K562 (cell line): ENCODE measurements at regions not wholly inside any gene's neighbourhood (a gene's known extent, or its start where the extent isn't known, plus 50 kb on each side); places are given as distances from the start of the nearest gene placed in this dataset.

Experiments
- CXXC5 ChIP-seq: fragments of 250-450 bp; sonication (Bioruptor Pico); IDR thresholded peaks from 2 replicates; pipeline ENCODE4 v1.8.0; 2022; ENCODE audit warnings: inconsistent platforms, mild to moderate bottlenecking, moderate library complexity
- DDX20 ChIP-seq: fragments of 450-650 bp; IDR thresholded peaks from 2 replicates; pipeline ENCODE4 v1.6.1; 2016; ENCODE audit warnings: missing genetic modification characterization, low read depth, mild to moderate bottlenecking, missing compliant biosample characterization, moderate library complexity
- DMBX1 ChIP-seq: fragments of 250-450 bp; sonication (Bioruptor Pico); IDR thresholded peaks from 2 replicates; pipeline ENCODE4 v1.8.0; 2022; ENCODE audit warnings: inconsistent platforms, mild to moderate bottlenecking, moderate library complexity, borderline replicate concordance
- HDAC8 ChIP-seq: fragments of 450-650 bp; IDR thresholded peaks from 2 replicates; pipeline ENCODE4 v1.6.1; 2016; ENCODE audit warnings: mild to moderate bottlenecking, missing genetic modification characterization, moderate library complexity, missing compliant biosample characterization
- MAFG ChIP-seq: fragments of 450-650 bp; conservative IDR thresholded peaks from 2 replicates; pipeline ENCODE4 v1.6.1; 2016; ENCODE audit warnings: missing genetic modification characterization, missing compliant biosample characterization
- NFE2L1 ChIP-seq: fragments of 450-650 bp; IDR thresholded peaks from 2 replicates; pipeline ENCODE4 v1.6.1; 2016; ENCODE audit warnings: missing genetic modification characterization, low read depth, mild to moderate bottlenecking, missing compliant biosample characterization, moderate library complexity, borderline replicate concordance
- TAF7 ChIP-seq: fragments of 450-650 bp; IDR thresholded peaks from 2 replicates; pipeline ENCODE4 v1.6.1; 2016; ENCODE audit warnings: missing genetic modification characterization, missing compliant biosample characterization
- TEAD2 ChIP-seq: fragments of 450-650 bp; IDR thresholded peaks from 2 replicates; pipeline ENCODE4 v1.6.1; 2016; ENCODE audit warnings: missing genetic modification characterization, control low read depth, missing compliant biosample characterization
- ZNF354B ChIP-seq: fragments of 250-450 bp; sonication (Bioruptor Pico); IDR thresholded peaks from 2 replicates; pipeline ENCODE4 v1.4.0; 2020
- ZNF561 ChIP-seq: fragments of 450-650 bp; formaldehyde crosslinking; conservative IDR thresholded peaks from 2 replicates; pipeline ENCODE4 v1.4.0; 2020; ENCODE audit warnings: mild to moderate bottlenecking, moderate library complexity
- ZNF584 ChIP-seq: fragments of 200-800 bp; sonication (Bioruptor generic); IDR thresholded peaks from 2 replicates; pipeline ENCODE4 v1.6.1; 2016; ENCODE audit warnings: low read depth, mild to moderate bottlenecking, missing genetic modification characterization, missing compliant biosample characterization
- ZNF79 ChIP-seq: fragments of 250-450 bp; sonication (Bioruptor Pico); IDR thresholded peaks from 2 replicates; pipeline ENCODE4 v1.4.0; 2020; ENCODE audit warnings: low read depth, mild to moderate bottlenecking, moderate library complexity
- TF ChIP-seq, protein P1 (sequence below), 2 experiments: fragments of 200-800 bp in 1 of 2; sonication (Bioruptor generic) in 1 of 2; sonication (generic) in 1 of 2; formaldehyde crosslinking in 1 of 2; IDR thresholded peaks in 1 of 2; conservative IDR thresholded peaks in 1 of 2; 2 replicates each; pipeline versions ENCODE4 v1.5.0 to v1.6.1; 2016 to 2020; ENCODE audit warnings: missing compliant biosample characterization in 1 of 2, missing genetic modification characterization in 1 of 2, missing genetic modification reagents in 1 of 2
- TF ChIP-seq, protein P2 (sequence below): fragments of 250-450 bp; sonication (Bioruptor Pico); IDR thresholded peaks from 2 replicates; pipeline ENCODE4 v1.8.0; 2022; ENCODE audit warnings: moderate library complexity, mild to moderate bottlenecking, inconsistent platforms
- TF ChIP-seq, protein P3 (sequence below): fragments of 450-650 bp; conservative IDR thresholded peaks from 2 replicates; pipeline ENCODE4 v1.6.1; 2016; ENCODE audit warnings: missing genetic modification characterization, low read depth, mild to moderate bottlenecking, missing compliant biosample characterization, moderate library complexity
- TF ChIP-seq, protein P4 (sequence below), 3 experiments: fragments of 200-800 bp in 1 of 3; sonication (Bioruptor generic) in 1 of 3; sonication (generic) in 1 of 3; formaldehyde crosslinking in 1 of 3; IDR thresholded peaks; 2 replicates each; pipeline versions ENCODE4 v1.6.1 to v1.8.0; 2016 to 2022; ENCODE audit warnings: mild to moderate bottlenecking in 2 of 3, missing compliant biosample characterization in 2 of 3, missing genetic modification characterization in 2 of 3, missing genetic modification reagents in 1 of 3
- TF ChIP-seq, protein P5 (sequence below): sonication (generic); formaldehyde crosslinking; IDR thresholded peaks from 2 replicates; pipeline ENCODE4 v1.8.0; 2022; ENCODE audit warnings: mild to moderate bottlenecking, missing genetic modification reagents
- TF ChIP-seq, protein P6 (sequence below): fragments of 450-650 bp; formaldehyde crosslinking; IDR thresholded peaks from 2 replicates; pipeline ENCODE4 v1.4.0; 2020; ENCODE audit warnings: mild to moderate bottlenecking, moderate library complexity

DNA sequence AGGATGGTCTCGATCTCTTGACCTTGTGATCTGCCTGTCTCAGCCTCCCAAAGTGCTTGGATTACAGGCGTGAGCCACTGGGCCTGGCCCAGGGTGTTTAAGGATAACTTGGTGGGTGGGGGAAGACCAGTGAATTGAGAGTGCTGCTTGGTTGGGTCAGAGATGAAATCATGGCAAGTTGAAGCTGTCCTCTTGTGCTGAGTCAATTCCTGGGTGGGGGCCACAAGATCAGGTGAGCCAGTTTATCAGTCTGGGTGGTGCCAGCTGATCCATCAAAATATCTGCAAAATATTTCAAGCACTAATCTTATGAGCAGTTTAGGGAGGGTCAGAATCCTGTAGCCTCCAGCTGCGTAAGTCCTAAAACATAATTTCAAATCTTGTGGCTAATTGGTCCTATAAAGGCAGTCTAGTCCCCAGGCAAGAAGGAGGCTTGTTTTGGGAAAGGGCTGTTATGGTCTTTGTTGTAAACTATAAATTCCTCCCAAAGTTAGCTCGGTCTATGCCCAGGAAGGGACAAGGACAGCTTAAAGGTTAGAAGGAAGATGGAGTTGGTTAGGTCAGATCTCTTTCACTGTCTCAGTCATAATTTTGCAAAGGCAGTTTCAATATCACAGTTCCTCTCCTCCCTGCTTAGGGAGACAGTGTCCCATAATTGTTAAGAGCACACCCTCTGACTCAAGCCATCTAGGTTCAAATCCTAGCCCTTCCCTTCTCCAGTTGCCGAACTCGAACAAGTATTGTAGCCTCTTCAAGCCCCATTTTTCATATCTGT, 66.8 kb upstream of the BACH1 start (continued):
- TF ChIP-seq, protein P1, sequence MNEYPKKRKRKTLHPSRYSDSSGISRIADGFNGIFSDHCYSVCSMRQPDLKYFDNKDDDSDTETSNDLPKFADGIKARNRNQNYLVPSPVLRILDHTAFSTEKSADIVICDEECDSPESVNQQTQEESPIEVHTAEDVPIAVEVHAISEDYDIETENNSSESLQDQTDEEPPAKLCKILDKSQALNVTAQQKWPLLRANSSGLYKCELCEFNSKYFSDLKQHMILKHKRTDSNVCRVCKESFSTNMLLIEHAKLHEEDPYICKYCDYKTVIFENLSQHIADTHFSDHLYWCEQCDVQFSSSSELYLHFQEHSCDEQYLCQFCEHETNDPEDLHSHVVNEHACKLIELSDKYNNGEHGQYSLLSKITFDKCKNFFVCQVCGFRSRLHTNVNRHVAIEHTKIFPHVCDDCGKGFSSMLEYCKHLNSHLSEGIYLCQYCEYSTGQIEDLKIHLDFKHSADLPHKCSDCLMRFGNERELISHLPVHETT (CRISPR knock-in tag; conservative IDR thresholded peaks at IDR 0.05 in 1 of 2, IDR thresholded peaks at IDR 0.05 in 1 of 2) = peak in 1 of 2 experiments; percentile 19; a peak in 1 of 4 replicates
- TF ChIP-seq ZNF354B (CRISPR knock-in tag) = peak; percentile 57; the same call in 1 of the 2 replicates
- TF ChIP-seq, protein P2, sequence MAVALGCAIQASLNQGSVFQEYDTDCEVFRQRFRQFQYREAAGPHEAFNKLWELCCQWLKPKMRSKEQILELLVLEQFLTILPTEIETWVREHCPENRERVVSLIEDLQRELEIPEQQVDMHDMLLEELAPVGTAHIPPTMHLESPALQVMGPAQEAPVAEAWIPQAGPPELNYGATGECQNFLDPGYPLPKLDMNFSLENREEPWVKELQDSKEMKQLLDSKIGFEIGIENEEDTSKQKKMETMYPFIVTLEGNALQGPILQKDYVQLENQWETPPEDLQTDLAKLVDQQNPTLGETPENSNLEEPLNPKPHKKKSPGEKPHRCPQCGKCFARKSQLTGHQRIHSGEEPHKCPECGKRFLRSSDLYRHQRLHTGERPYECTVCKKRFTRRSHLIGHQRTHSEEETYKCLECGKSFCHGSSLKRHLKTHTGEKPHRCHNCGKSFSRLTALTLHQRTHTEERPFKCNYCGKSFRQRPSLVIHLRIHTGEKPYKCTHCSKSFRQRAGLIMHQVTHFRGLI (CRISPR knock-in tag) = peak; percentile 82; the same call in 1 of the 2 replicates
- no peak for TF ChIP-seq MAFG (tag)
- 0 out of 2 replicates have a peak, but pooled peaks have one; percentile 51 for TF ChIP-seq ZNF561
- peak; percentile 24; the same call in 1 of the 2 replicates for TF ChIP-seq NFE2L1 (tag)
- TF ChIP-seq, protein P3, sequence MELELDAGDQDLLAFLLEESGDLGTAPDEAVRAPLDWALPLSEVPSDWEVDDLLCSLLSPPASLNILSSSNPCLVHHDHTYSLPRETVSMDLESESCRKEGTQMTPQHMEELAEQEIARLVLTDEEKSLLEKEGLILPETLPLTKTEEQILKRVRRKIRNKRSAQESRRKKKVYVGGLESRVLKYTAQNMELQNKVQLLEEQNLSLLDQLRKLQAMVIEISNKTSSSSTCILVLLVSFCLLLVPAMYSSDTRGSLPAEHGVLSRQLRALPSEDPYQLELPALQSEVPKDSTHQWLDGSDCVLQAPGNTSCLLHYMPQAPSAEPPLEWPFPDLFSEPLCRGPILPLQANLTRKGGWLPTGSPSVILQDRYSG (tag) = peak; percentile 70; the same call in 1 of the 2 replicates
- peak; percentile 67 for TF ChIP-seq DDX20 (tag)
- TF ChIP-seq TEAD2 (tag) = peak; percentile 81
- TF ChIP-seq TAF7 = peak; percentile 72
- TF ChIP-seq, protein P4, sequence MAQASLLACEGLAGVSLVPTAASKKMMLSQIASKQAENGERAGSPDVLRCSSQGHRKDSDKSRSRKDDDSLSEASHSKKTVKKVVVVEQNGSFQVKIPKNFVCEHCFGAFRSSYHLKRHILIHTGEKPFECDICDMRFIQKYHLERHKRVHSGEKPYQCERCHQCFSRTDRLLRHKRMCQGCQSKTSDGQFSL (CRISPR knock-in tag; IDR thresholded peaks at IDR 0.05) = no peak
- TF ChIP-seq, protein P4 (tag; IDR thresholded peaks at IDR 0.05) = peak in 1 of 2 experiments; percentile 60; a peak in 1 of 4 replicates
- TF ChIP-seq, protein P5, sequence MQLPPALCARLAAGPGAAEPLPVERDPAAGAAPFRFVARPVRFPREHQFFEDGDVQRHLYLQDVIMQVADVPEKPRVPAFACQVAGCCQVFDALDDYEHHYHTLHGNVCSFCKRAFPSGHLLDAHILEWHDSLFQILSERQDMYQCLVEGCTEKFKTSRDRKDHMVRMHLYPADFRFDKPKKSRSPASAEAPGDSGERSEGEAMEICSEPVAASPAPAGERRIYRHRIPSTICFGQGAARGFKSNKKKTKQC (CRISPR knock-in tag) = no peak
- TF ChIP-seq DMBX1 (CRISPR knock-in tag) = peak; percentile 23; the same call in 1 of the 2 replicates
- 0 out of 2 replicates have a peak, but pooled peaks have one; percentile 59 for TF ChIP-seq ZNF79 (CRISPR knock-in tag)
- peak; percentile 80 for TF ChIP-seq ZNF584 (CRISPR knock-in tag)
- TF ChIP-seq, protein P6, sequence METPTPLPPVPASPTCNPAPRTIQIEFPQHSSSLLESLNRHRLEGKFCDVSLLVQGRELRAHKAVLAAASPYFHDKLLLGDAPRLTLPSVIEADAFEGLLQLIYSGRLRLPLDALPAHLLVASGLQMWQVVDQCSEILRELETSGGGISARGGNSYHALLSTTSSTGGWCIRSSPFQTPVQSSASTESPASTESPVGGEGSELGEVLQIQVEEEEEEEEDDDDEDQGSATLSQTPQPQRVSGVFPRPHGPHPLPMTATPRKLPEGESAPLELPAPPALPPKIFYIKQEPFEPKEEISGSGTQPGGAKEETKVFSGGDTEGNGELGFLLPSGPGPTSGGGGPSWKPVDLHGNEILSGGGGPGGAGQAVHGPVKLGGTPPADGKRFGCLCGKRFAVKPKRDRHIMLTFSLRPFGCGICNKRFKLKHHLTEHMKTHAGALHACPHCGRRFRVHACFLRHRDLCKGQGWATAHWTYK (CRISPR knock-in tag) = 0 out of 2 replicates have a peak, but pooled peaks have one; percentile 25
- TF ChIP-seq HDAC8 (tag) = peak; percentile 83
- TF ChIP-seq CXXC5 (CRISPR knock-in tag) = 0 out of 2 replicates have a peak, but pooled peaks have one; percentile 26
